Activated T-helper 17 cell treated with anti-CD3 and anti-CD28 coated beads, Interleukin-2, amount 50 U/mL, for 72 hours (primary cell): ENCODE measurements at regions not wholly inside any gene's neighbourhood (a gene's known extent, or its start where the extent isn't known, plus 50 kb on each side); places are given as distances from the start of the nearest gene placed in this dataset.

Experiments used
- ATAC-seq: fragments of 150-1000 bp; cut with Tn5 transposase; replicated peaks from 2 replicates; pipeline ENCODE4 v1.10.0; 2021; ENCODE audit warnings: mild to moderate bottlenecking, moderate library complexity
- H3K27ac Mint-ChIP-seq: one replicate; pipeline ENCODE4 v1.8.0; 2022; ENCODE audit warnings: mixed read lengths
- H3K27me3 Mint-ChIP-seq: one replicate; pipeline ENCODE4 v1.8.0; 2022; ENCODE audit warnings: mixed read lengths
- H3K36me3 Mint-ChIP-seq: one replicate; pipeline ENCODE4 v1.8.0; 2022; ENCODE audit warnings: low read depth, mild to moderate bottlenecking, mixed read lengths
- H3K4me1 Mint-ChIP-seq: one replicate; pipeline ENCODE4 v1.8.0; 2022; ENCODE audit warnings: mixed read lengths
- H3K4me3 Mint-ChIP-seq: one replicate; pipeline ENCODE4 v1.8.0; 2022; ENCODE audit warnings: mild to moderate bottlenecking, mixed read lengths
- H3K9me3 Mint-ChIP-seq: one replicate; pipeline ENCODE4 v1.8.0; 2022; ENCODE audit warnings: mixed read lengths

- Mint-ChIP-seq H3K27me3 (no peaks in the 10 kb centered on the region), H3K4me1 (no peaks in the 10 kb centered on the region), H3K9me3 (no peaks in the 10 kb centered on the region), H3K36me3 (no peaks in the 10 kb centered on the region), H3K4me3 (no peak overlapping the region), H3K27ac (no peak overlapping the region)
- ATAC-seq, result no peak
These were observed 94.7 kb downstream of the SIK1 start for GRCh38 chr21:43331962-43332828.

- H3K4me1 Mint-ChIP-seq, result no peaks in the 10 kb centered on the region
- no peaks in the 10 kb centered on the region for H3K36me3 Mint-ChIP-seq
- no peak overlapping the region for H3K27ac Mint-ChIP-seq
- no peaks in the 10 kb centered on the region for H3K9me3 Mint-ChIP-seq
- no peak overlapping the region for H3K4me3 Mint-ChIP-seq
- no peaks in the 10 kb centered on the region for H3K27me3 Mint-ChIP-seq
- ATAC-seq, result no peak
These were observed 95.6 kb downstream of the SIK1 start for GRCh38 chr21:43331111-43331961.

GRCh38 chr21:43330306-43330881, 96.5 kb downstream of the SIK1 start:
- ATAC-seq, result no peak
- H3K36me3 Mint-ChIP-seq, result no peaks in the 10 kb centered on the region
- H3K9me3 Mint-ChIP-seq, result no peaks in the 10 kb centered on the region

GRCh38 chr21:43329711-43330269, 97.1 kb downstream of the SIK1 start:
- Mint-ChIP-seq H3K27ac (no peak overlapping the region), H3K4me1 (no peaks in the 10 kb centered on the region), H3K27me3 (no peaks in the 10 kb centered on the region), H3K9me3 (no peaks in the 10 kb centered on the region), H3K36me3 (no peaks in the 10 kb centered on the region), H3K4me3 (no peak overlapping the region)
- ATAC-seq, result no peak

More at GRCh38 chr21:43330306-43330881, 96.5 kb downstream of the SIK1 start:
- Mint-ChIP-seq H3K4me3 (no peak overlapping the region), H3K27ac (no peak overlapping the region), H3K27me3 (no peaks in the 10 kb centered on the region), H3K4me1 (no peaks in the 10 kb centered on the region)

- Mint-ChIP-seq H3K9me3 (no peaks in the 10 kb centered on the region), H3K4me1 (no peaks in the 10 kb centered on the region), H3K4me3 (no peak overlapping the region), H3K36me3 (no peaks in the 10 kb centered on the region), H3K27ac (no peak overlapping the region), H3K27me3 (no peaks in the 10 kb centered on the region)
- ATAC-seq, result no peak
These were observed 97.8 kb downstream of the SIK1 start for GRCh38 chr21:43328958-43329691.

- Mint-ChIP-seq H3K36me3 (no peaks in the 10 kb centered on the region), H3K27ac (no peak overlapping the region), H3K4me1 (no peaks in the 10 kb centered on the region), H3K9me3 (no peaks in the 10 kb centered on the region), H3K27me3 (no peaks in the 10 kb centered on the region), H3K4me3 (no peak overlapping the region)
- ATAC-seq, result no peak
These were observed 98.6 kb downstream of the SIK1 start for GRCh38 chr21:43328185-43328957.

- H3K4me3 Mint-ChIP-seq, result no peak overlapping the region
- peak; percentile 44 for ATAC-seq
- H3K36me3 Mint-ChIP-seq, result no peaks in the 10 kb centered on the region
- peaks cover 3% of the 10 kb centered on the region for H3K27me3 Mint-ChIP-seq
- H3K9me3 Mint-ChIP-seq, result no peaks in the 10 kb centered on the region
- H3K27ac Mint-ChIP-seq, result peak overlapping the region; percentile 9
- H3K4me1 Mint-ChIP-seq, result no peaks in the 10 kb centered on the region
These were observed 100.8 kb downstream of the SIK1 start for GRCh38 chr21:43325968-43326715.

- peak overlapping the region; percentile 11 for H3K27ac Mint-ChIP-seq
- peaks cover 3% of the 10 kb centered on the region for H3K27me3 Mint-ChIP-seq
- no peaks in the 10 kb centered on the region for H3K9me3 Mint-ChIP-seq
- no peak for ATAC-seq
- H3K4me3 Mint-ChIP-seq, result no peak overlapping the region
- H3K4me1 Mint-ChIP-seq, result no peaks in the 10 kb centered on the region
- H3K36me3 Mint-ChIP-seq, result no peaks in the 10 kb centered on the region
These were observed 101.9 kb downstream of the SIK1 start for GRCh38 chr21:43325036-43325435.

GRCh38 chr21:43324596-43324995, 102.3 kb downstream of the SIK1 start:
- Mint-ChIP-seq H3K27me3 (peaks cover 3% of the 10 kb centered on the region), H3K36me3 (no peaks in the 10 kb centered on the region), H3K4me3 (no peak overlapping the region), H3K9me3 (no peaks in the 10 kb centered on the region), H3K27ac (no peak overlapping the region), H3K4me1 (no peaks in the 10 kb centered on the region)
- no peak for ATAC-seq

- no peak for ATAC-seq
- Mint-ChIP-seq H3K27me3 (peaks cover 3% of the 10 kb centered on the region), H3K36me3 (no peaks in the 10 kb centered on the region), H3K27ac (no peak overlapping the region), H3K9me3 (no peaks in the 10 kb centered on the region), H3K4me3 (no peak overlapping the region), H3K4me1 (no peaks in the 10 kb centered on the region)
These were observed 103.5 kb downstream of the SIK1 start for GRCh38 chr21:43323244-43324005.

GRCh38 chr21:43322805-43323204, 104.1 kb downstream of the SIK1 start:
- no peak for ATAC-seq
- H3K27me3 Mint-ChIP-seq, result peaks cover 3% of the 10 kb centered on the region
- no peaks in the 10 kb centered on the region for H3K9me3 Mint-ChIP-seq
- no peak overlapping the region for H3K27ac Mint-ChIP-seq
- H3K4me1 Mint-ChIP-seq, result no peaks in the 10 kb centered on the region
- no peak overlapping the region for H3K4me3 Mint-ChIP-seq
- H3K36me3 Mint-ChIP-seq, result no peaks in the 10 kb centered on the region

GRCh38 chr21:43322311-43322710, 104.6 kb downstream of the SIK1 start:
- H3K4me1 Mint-ChIP-seq, result no peaks in the 10 kb centered on the region
- ATAC-seq, result no peak
- H3K36me3 Mint-ChIP-seq, result no peaks in the 10 kb centered on the region
- peaks cover 6% of the 10 kb centered on the region for H3K27me3 Mint-ChIP-seq
- H3K9me3 Mint-ChIP-seq, result no peaks in the 10 kb centered on the region
- H3K4me3 Mint-ChIP-seq, result no peak overlapping the region
- no peak overlapping the region for H3K27ac Mint-ChIP-seq
